NCI-H2081 (cell line): ENCODE measurements at regions not wholly inside any gene's neighbourhood (a gene's known extent, or its start where the extent isn't known, plus 50 kb on each side); places are given as distances from the start of the nearest gene placed in this dataset.
"Not testable (repeated sequence)": the region's sequence is repeated elsewhere in the genome, so short reads cannot be mapped to it uniquely, and the experiment has no call there.

Experiments used
- DNase-seq, 2 experiments: peaks; one replicate each; lab custom pipeline; 2025; lab: John Stamatoyannopoulos, UW

GRCh38 chr10:33501161-33501560 is 166.7 kb upstream of the NRP1 start:
- DNase-seq, result no peak

- no peak for DNase-seq
These were observed 164.0 kb upstream of the NRP1 start for GRCh38 chr10:33498391-33498891.

GRCh38 chr10:33497338-33497737 is 162.9 kb upstream of the NRP1 start:
- DNase-seq, result no peak

GRCh38 chr10:33496096-33496495 is 161.6 kb upstream of the NRP1 start:
- no peak for DNase-seq

GRCh38 chr10:33494694-33495265 is 160.3 kb upstream of the NRP1 start:
- DNase-seq, result no peak

- no peak for DNase-seq
These were observed 159.5 kb upstream of the NRP1 start for GRCh38 chr10:33493978-33494377.

- no peak for DNase-seq
These were observed 159.0 kb upstream of the NRP1 start for GRCh38 chr10:33493497-33493896.

- DNase-seq, result no peak
These were observed 158.4 kb upstream of the NRP1 start for GRCh38 chr10:33492701-33493345.

GRCh38 chr10:33489501-33490176 is 155.2 kb upstream of the NRP1 start:
- no peak for DNase-seq

- no peak for DNase-seq
These were observed 152.7 kb upstream of the NRP1 start for GRCh38 chr10:33487014-33487776.

- no peak for DNase-seq
These were observed 150.8 kb upstream of the NRP1 start for GRCh38 chr10:33485276-33485675.

- DNase-seq, result no peak
These were observed 150.3 kb upstream of the NRP1 start for GRCh38 chr10:33484787-33485186.

- peak in 1 of 2 experiments; percentile 8 for DNase-seq
These were observed 149.3 kb upstream of the NRP1 start for GRCh38 chr10:33483816-33484190.

- DNase-seq, result peak; percentile 5 to 65
These were observed 148.8 kb upstream of the NRP1 start for GRCh38 chr10:33483124-33483815.

GRCh38 chr10:33482486-33482885 is 148.0 kb upstream of the NRP1 start:
- DNase-seq, result no peak

GRCh38 chr10:33481184-33481583 is 146.7 kb upstream of the NRP1 start:
- DNase-seq, result no peak

- not testable (repeated sequence) for DNase-seq
These were observed 145.9 kb upstream of the NRP1 start for GRCh38 chr10:33480417-33480816.

- DNase-seq, result peak in 1 of 2 experiments; percentile 2
These were observed 144.2 kb upstream of the NRP1 start for GRCh38 chr10:33478675-33479125.

- peak in 1 of 2 experiments; percentile 1 for DNase-seq
These were observed 143.7 kb upstream of the NRP1 start for GRCh38 chr10:33478089-33478674.

GRCh38 chr10:33477291-33478088 is 143.0 kb upstream of the NRP1 start:
- DNase-seq, result peak in 1 of 2 experiments; percentile 13
